ENCODE measurements at regions not wholly inside any gene's neighbourhood (a gene's known extent, or its start where the extent isn't known, plus 50 kb on each side); places are given as distances from the start of the nearest gene placed in this dataset.

- FAIRE-seq = no peak
Measured at GRCh38 chr1:60753036-60753900, 329.1 kb upstream of the NFIA start.

GRCh38 chr1:60751306-60751705 is 331.1 kb upstream of the NFIA start:
- TF ChIP-seq POLR2A (IDR thresholded peaks at IDR 0.05; ENCODE audit: low read depth, low read length) = no peak
- FAIRE-seq (no peak), DNase-seq (ENCODE audit: insufficient read length, low spot score) (no peak)

More at GRCh38 chr1:60753036-60753900, 329.1 kb upstream of the NFIA start:
- no peak for TF ChIP-seq POLR2A (IDR thresholded peaks at IDR 0.05; ENCODE audit: low read depth, low read length)
- DNase-seq (ENCODE audit: insufficient read length, low spot score) = no peak

- DNase-seq (ENCODE audit: insufficient read length, low spot score) = no peak
- no peak for FAIRE-seq
- TF ChIP-seq POLR2A (IDR thresholded peaks at IDR 0.05; ENCODE audit: low read depth, low read length) = no peak
Measured at GRCh38 chr1:60747353-60747752, 335.0 kb upstream of the NFIA start.

- FAIRE-seq (no peak), DNase-seq (ENCODE audit: insufficient read length, low spot score) (no peak)
- no peak for TF ChIP-seq POLR2A (IDR thresholded peaks at IDR 0.05; ENCODE audit: low read depth, low read length)
Measured at GRCh38 chr1:60746278-60746791, 336.0 kb upstream of the NFIA start.

- TF ChIP-seq POLR2A (IDR thresholded peaks at IDR 0.05; ENCODE audit: low read depth, low read length) = no peak
- no peak for DNase-seq (ENCODE audit: insufficient read length, low spot score)
- FAIRE-seq = no peak
Measured at GRCh38 chr1:60745484-60745883, 336.9 kb upstream of the NFIA start.

- TF ChIP-seq POLR2A (IDR thresholded peaks at IDR 0.05; ENCODE audit: low read depth, low read length) = no peak
- FAIRE-seq = no peak
- no peak for DNase-seq (ENCODE audit: insufficient read length, low spot score)
Measured at GRCh38 chr1:60742339-60742738, 340.0 kb upstream of the NFIA start.

GRCh38 chr1:60740154-60740553 is 342.2 kb upstream of the NFIA start:
- FAIRE-seq (no peak), DNase-seq (ENCODE audit: insufficient read length, low spot score) (no peak)
- no peak for TF ChIP-seq POLR2A (IDR thresholded peaks at IDR 0.05; ENCODE audit: low read depth, low read length)

- FAIRE-seq (no peak), DNase-seq (ENCODE audit: insufficient read length, low spot score) (no peak)
- no peak for TF ChIP-seq POLR2A (IDR thresholded peaks at IDR 0.05; ENCODE audit: low read depth, low read length)
Measured at GRCh38 chr1:60739729-60740128, 342.6 kb upstream of the NFIA start.

GRCh38 chr1:60732977-60733401 is 349.4 kb upstream of the NFIA start:
- FAIRE-seq = no peak
- DNase-seq (ENCODE audit: insufficient read length, low spot score) = no peak
- no peak for TF ChIP-seq POLR2A (IDR thresholded peaks at IDR 0.05; ENCODE audit: low read depth, low read length)

- TF ChIP-seq POLR2A (IDR thresholded peaks at IDR 0.05; ENCODE audit: low read depth, low read length) = no peak
- DNase-seq (ENCODE audit: insufficient read length, low spot score) (no peak), FAIRE-seq (no peak)
Measured at GRCh38 chr1:60731321-60731720, 351.0 kb upstream of the NFIA start.

- FAIRE-seq = no peak
- DNase-seq (ENCODE audit: insufficient read length, low spot score) = no peak
- TF ChIP-seq POLR2A (IDR thresholded peaks at IDR 0.05; ENCODE audit: low read depth, low read length) = no peak
Measured at GRCh38 chr1:60727552-60727951, 354.8 kb upstream of the NFIA start.

- DNase-seq (ENCODE audit: insufficient read length, low spot score) (no peak), FAIRE-seq (no peak)
- no peak for TF ChIP-seq POLR2A (IDR thresholded peaks at IDR 0.05; ENCODE audit: low read depth, low read length)
Measured at GRCh38 chr1:60716472-60716871, 365.9 kb upstream of the NFIA start.

- no peak for TF ChIP-seq POLR2A (IDR thresholded peaks at IDR 0.05; ENCODE audit: low read depth, low read length)
- FAIRE-seq (no peak), DNase-seq (ENCODE audit: insufficient read length, low spot score) (no peak)
Measured at GRCh38 chr1:60715970-60716369, 366.4 kb upstream of the NFIA start.

GRCh38 chr1:60709426-60709825 is 372.9 kb upstream of the NFIA start:
- no peak for TF ChIP-seq POLR2A (IDR thresholded peaks at IDR 0.05; ENCODE audit: low read depth, low read length)
- no peak for FAIRE-seq
- no peak for DNase-seq (ENCODE audit: insufficient read length, low spot score)

GRCh38 chr1:60705026-60705425 is 377.3 kb upstream of the NFIA start:
- DNase-seq (ENCODE audit: insufficient read length, low spot score) (no peak), FAIRE-seq (no peak)
- TF ChIP-seq POLR2A (IDR thresholded peaks at IDR 0.05; ENCODE audit: low read depth, low read length) = no peak
